ENCODE measurements at regions not wholly inside any gene's neighbourhood (a gene's known extent, or its start where the extent isn't known, plus 50 kb on each side); places are given as distances from the start of the nearest gene placed in this dataset.
"Not testable (repeated sequence)": the region's sequence is repeated elsewhere in the genome, so short reads cannot be mapped to it uniquely, and the experiment has no call there.

DNA sequence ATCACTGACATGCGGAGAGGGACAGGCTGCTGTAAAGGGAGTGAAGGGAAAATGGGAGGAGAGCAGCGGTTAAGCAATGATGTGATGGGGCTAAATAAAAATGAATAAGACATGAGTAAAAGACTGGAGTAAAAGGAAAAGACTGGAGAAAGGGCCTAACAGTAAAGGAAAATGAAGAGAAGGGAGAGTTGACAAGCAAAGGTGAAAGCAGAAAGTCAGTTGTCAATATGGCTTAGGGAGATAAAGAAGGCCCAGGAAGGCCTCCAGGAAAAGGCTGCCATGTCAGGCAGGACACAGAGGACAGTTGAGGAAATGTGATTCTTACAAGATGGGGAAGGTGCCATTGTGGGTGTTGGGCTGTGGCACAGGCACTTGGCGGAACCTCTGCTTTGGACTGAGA, 98.9 kb upstream of the AMZ2 start:
- no peak for TF ChIP-seq POLR2A (IDR thresholded peaks at IDR 0.05)
- TF ChIP-seq, protein P1, sequence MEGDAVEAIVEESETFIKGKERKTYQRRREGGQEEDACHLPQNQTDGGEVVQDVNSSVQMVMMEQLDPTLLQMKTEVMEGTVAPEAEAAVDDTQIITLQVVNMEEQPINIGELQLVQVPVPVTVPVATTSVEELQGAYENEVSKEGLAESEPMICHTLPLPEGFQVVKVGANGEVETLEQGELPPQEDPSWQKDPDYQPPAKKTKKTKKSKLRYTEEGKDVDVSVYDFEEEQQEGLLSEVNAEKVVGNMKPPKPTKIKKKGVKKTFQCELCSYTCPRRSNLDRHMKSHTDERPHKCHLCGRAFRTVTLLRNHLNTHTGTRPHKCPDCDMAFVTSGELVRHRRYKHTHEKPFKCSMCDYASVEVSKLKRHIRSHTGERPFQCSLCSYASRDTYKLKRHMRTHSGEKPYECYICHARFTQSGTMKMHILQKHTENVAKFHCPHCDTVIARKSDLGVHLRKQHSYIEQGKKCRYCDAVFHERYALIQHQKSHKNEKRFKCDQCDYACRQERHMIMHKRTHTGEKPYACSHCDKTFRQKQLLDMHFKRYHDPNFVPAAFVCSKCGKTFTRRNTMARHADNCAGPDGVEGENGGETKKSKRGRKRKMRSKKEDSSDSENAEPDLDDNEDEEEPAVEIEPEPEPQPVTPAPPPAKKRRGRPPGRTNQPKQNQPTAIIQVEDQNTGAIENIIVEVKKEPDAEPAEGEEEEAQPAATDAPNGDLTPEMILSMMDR (IDR thresholded peaks at IDR 0.05), result no peak
- H3K36me3 ChIP-seq, result no peaks in the 10 kb centered on the region
- no peaks in the 10 kb centered on the region for H3K27me3 ChIP-seq
- no peak overlapping the region for H3K27ac ChIP-seq
- no peak overlapping the region for H3K4me3 ChIP-seq
- DNase-seq (no peak), ATAC-seq (no peak)
- H3K4me1 ChIP-seq, result no peaks in the 10 kb centered on the region
- H3K9me3 ChIP-seq, result no peaks in the 10 kb centered on the region
- WGBS (ENCODE audit: insufficient coverage, low coverage, low lambda C conversion rate, missing lambda C conversion rate), result 86% methylated on average over 1 of the region's 3 CpGs
- intact Hi-C loops (cut with DNase I), result no loop called here

DNA sequence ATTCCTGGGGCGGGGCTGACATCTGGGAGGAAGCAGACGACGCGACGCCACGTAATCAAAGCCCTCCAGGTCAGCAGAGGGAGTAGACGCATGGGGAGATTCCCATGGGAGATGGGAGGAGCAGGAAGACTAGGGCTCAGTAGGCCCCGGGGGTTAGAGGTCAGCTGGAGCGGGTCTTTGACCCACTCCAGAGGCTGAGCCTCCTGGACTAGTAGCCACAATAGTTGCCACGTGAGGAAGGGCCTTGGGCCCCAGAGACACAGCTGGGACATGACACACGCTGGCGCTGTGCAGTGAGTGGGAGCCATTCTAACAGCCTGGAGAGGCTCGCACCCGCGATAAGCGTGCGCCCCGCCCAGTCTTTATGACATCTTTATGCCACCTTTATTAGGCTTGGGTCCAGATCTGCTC, 95.7 kb upstream of the AMZ2 start:
- no peaks in the 10 kb centered on the region for H3K4me1 ChIP-seq
- H3K9me3 ChIP-seq, result no peaks in the 10 kb centered on the region
- H3K27ac ChIP-seq, result no peak overlapping the region
- WGBS (ENCODE audit: insufficient coverage, low coverage, low lambda C conversion rate, missing lambda C conversion rate), result 93% methylated on average over 5 of the region's 18 CpGs
- H3K4me3 ChIP-seq, result no peak overlapping the region
- H3K36me3 ChIP-seq, result no peaks in the 10 kb centered on the region
- H3K27me3 ChIP-seq, result no peaks in the 10 kb centered on the region
- TF ChIP-seq POLR2A (IDR thresholded peaks at IDR 0.05), result no peak
- ATAC-seq (no peak), DNase-seq (no peak)
- intact Hi-C loops (cut with DNase I), result no loop called here

DNA sequence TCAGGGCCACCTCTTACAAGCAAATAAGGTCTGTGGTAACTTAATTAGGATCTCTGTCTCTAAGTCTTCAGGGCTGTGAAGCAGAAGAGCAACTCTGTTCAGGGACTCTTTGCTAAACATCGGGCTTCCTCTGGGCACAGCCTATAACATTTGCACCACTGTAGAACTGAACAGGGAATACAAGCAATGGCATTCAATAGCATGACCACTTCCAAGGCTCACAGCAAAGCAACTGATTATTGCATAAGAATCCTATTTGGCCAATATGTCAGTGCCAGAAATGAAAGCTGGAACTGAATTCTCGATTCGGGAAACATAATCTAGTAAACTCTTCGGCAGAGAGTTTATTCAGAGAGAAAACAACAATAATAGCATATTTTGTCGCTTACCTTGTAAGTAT, 92.2 kb upstream of the AMZ2 start:
- DNase-seq (no peak), ATAC-seq (no peak)
- Histone ChIP-seq H3K36me3 (no peaks in the 10 kb centered on the region), H3K4me1 (no peaks in the 10 kb centered on the region), H3K27me3 (no peaks in the 10 kb centered on the region), H3K9me3 (no peaks in the 10 kb centered on the region), H3K27ac (no peak overlapping the region), H3K4me3 (no peak overlapping the region)
- intact Hi-C loops (cut with DNase I), result no loop called here
- 79% methylated on average over 5 of the region's 5 CpGs for WGBS (ENCODE audit: insufficient coverage, low coverage, low lambda C conversion rate, missing lambda C conversion rate)
- TF ChIP-seq POLR2A (IDR thresholded peaks at IDR 0.05), result no peak
- TF ChIP-seq, protein P1 (IDR thresholded peaks at IDR 0.05), result no peak

DNA sequence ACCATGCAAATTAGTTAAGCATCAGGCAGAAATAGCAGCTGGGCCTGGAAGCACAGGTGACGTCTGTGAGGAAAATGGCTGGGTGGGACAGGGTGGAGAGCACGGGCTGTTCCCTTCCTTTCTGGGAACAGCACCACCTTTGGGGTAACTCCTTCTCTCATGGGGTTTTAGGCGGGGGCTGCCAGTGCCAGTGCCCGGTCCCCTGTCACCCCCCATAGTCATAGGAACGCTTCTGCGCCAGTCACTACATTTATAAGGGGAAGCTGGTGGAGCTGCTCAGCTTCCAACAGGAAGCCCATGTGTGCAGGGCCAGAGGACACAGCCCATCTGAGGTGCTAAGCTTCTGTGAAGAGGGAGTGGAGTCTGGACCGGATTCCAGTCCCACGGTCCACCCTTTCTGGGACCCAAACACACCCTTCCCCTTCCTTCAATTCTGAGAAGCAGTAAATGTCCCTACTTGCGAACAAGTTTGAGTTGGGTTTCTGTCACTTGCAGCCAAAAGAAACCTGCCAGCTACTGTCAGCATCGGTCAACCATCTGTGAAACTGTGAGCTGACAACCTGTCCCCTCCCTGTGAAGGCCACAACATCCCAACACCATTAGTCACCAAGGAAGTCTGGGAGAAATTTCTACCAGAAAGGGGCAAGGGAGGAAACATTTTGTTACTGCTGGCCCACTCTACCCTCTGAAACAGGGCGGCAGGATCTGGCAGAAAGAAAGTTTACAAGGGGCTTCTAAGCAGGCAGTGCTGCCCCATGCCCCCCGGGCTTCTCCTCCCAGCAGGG, 86.0 kb upstream of the AMZ2 start:
- DNase-seq, result no peak
- H3K9me3 ChIP-seq, result no peaks in the 10 kb centered on the region
- ATAC-seq, result no peak
- intact Hi-C loops (cut with DNase I), result no loop called here
- no peaks in the 10 kb centered on the region for H3K27me3 ChIP-seq
- no peaks in the 10 kb centered on the region for H3K4me1 ChIP-seq
- H3K36me3 ChIP-seq, result no peaks in the 10 kb centered on the region
- WGBS (ENCODE audit: insufficient coverage, low coverage, low lambda C conversion rate, missing lambda C conversion rate), result 86% methylated on average over 5 of the region's 12 CpGs
- no peak overlapping the region for H3K4me3 ChIP-seq
- no peak overlapping the region for H3K27ac ChIP-seq
- TF ChIP-seq, protein P1 (IDR thresholded peaks at IDR 0.05), result no peak
- no peak for TF ChIP-seq POLR2A (IDR thresholded peaks at IDR 0.05)

DNA sequence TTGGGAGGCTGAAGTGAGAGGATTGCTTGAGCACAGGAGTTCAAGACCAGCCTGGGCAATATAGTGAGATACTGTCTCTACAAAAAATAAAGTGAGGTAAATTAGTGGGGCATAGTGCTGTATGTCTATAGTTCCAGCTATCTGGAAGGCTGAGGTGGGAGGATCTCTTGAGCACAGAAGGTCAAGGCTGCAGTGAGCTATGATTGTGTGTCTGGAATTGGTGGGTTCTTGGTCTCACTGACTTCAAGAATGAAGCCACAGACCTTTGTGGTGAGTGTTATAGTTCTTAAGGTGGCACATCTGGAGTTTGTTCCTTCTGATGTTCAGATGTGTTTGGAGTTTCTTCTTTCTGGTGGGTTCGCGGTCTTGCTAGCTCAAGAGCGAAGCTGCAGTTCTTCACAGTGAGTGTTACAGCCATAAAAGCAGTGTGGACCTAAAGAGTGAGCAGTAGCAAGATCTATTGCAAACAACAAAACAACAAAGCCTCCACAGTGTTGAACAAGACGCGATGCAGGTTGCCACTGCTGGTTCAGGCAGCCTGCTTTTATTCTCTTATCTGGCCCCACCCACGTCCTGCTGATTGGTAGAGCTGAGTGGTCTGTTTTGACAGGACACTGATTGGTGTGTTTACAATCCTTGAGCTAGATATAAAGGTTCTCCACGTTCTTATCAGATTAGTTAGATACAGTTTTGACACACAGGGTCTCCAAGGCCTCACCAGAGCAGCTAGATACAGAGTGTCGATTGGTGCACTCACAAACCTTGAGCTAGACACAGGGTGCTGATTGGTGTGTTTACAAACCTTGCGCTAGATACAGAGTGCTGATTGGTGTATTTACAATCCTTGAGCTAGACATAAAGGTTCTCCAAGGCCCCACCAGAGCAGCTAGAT, 79.3 kb upstream of the AMZ2 start:
- H3K9me3 ChIP-seq; H3K4me3 ChIP-seq; ATAC-seq; intact Hi-C loops (cut with DNase I); H3K27me3 ChIP-seq; H3K27ac ChIP-seq; H3K4me1 ChIP-seq; DNase-seq; H3K36me3 ChIP-seq: not testable (repeated sequence)
- 69% methylated on average over 8 of the region's 9 CpGs for WGBS (ENCODE audit: insufficient coverage, low coverage, low lambda C conversion rate, missing lambda C conversion rate)

DNA sequence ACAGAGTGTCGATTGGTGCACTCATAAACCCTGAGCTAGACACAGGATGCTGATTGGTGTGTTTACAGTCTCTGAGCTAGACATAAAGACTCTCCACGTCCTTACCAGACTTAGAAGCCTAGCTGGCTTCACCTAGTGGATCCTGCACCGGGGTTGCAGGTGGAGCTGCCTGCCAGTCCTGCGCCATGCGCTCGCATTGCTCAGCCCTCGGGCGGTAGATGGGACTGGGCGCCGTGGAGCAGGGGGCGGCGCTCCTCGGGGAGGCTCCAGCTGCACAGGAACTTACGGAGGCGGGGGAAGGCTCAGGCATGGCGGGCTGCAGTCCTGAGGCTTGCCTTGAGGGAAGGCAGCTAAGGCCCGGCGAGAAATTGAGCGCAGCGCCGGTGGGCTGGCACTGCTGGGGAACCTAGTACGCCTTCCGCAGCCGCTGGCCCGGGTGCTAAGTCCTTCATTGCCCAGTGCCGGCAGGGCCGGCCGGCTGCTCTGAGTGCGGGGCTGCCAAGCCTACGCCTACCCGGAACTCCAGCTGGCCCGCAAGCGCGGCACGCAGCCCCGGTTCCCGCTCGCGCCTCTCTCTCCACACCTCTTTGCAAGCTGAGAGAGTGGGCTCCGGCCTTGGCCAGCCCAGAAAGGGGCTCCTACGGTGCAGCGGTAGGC, 78.5 kb upstream of the AMZ2 start:
- H3K27me3 ChIP-seq; H3K9me3 ChIP-seq; H3K36me3 ChIP-seq; ATAC-seq; H3K27ac ChIP-seq; H3K4me1 ChIP-seq; H3K4me3 ChIP-seq; intact Hi-C loops (cut with DNase I); DNase-seq: not testable (repeated sequence)
- 93% methylated on average over 7 of the region's 42 CpGs for WGBS (ENCODE audit: insufficient coverage, low coverage, low lambda C conversion rate, missing lambda C conversion rate)
